ENCODE measurements at regions not wholly inside any gene's neighbourhood (a gene's known extent, or its start where the extent isn't known, plus 50 kb on each side); places are given as distances from the start of the nearest gene placed in this dataset.
"Not testable (repeated sequence)": the region's sequence is repeated elsewhere in the genome, so short reads cannot be mapped to it uniquely, and the experiment has no call there.

DNA sequence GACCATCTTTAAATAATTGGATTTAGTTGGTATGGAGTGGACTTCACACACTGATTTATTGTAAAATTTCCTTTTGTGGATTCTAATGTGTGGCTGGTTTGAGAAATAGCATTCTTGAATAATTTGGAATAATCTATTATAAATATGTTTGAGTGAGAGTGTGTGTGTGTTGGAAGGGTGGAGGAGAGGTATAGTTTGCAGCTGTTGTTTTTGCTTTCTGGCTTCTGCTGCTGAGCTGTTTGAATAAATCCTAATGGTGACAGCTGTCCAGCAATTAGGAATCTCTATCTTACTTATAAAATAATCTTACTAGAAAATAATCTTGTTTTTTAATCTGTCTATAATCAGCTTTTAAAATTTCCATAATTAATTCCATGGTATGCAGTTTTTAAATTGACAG, 1283.0 kb upstream of the CDH2 start:
- no peak for DNase-seq

DNA sequence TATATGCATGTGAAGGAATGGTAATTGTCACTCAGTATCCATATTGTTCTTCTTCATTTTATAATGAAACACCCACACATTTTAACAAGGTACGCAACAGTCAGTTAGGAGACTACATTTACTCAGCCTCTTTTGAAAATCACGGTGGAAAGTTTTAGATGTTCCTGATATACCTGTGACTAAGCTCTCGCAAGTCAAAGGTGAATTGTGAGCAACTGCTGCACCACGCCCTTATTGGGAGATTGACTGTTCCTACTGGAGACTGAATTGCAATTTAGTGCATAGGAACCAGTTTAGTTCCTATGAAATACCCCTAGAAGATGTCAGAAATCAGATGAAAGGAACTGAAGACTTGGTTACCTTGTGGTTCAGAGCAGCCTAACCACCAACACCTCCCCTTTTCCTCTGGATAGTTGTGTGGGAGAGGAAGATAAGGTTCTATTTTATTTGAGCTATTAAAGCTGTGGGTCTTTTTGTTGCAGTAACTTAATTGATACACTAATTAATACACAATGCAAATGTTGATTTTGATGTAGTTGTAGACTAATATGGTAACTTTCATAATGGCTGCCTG, 1280.5 kb upstream of the CDH2 start:
- no peak for DNase-seq

DNA sequence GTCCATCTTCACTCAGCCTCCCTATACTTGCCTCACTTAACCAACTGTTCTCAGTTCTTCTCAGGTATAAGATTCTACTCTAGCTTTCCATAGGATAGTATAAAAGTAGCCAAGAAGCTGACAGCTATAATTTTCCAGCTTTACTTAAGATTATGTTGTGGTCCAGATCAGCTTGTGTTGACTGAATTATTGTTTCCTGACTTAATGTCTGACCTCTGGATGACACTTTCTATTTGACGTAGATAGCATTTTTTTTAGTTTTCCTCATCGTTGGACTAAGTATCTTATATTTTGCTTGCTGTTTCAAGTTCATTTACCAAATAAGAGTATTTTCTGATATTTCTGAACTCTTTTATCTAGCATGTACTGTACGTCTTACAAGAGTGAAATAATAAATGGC, 1272.5 kb upstream of the CDH2 start:
- DNase-seq = no peak

DNA sequence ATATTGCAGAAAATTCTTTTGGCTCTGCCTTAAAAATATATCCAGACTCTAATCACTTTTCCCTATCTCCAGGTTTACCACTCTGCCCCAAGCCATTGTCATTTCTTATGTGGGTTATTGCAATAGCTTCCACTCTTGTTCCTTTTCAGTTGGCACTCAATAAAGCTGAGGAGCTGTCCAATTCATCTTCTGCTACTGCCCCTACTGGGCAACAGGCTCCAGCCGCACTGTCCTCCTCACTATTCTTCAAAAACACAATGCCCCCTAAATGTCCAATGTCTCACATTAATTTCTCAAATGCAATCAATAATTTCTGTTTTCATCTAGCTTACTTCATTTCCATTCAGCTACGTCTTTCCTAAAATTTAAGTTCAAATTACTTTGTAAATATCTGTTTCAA, 1262.5 kb upstream of the CDH2 start:
- no peak for DNase-seq

DNA sequence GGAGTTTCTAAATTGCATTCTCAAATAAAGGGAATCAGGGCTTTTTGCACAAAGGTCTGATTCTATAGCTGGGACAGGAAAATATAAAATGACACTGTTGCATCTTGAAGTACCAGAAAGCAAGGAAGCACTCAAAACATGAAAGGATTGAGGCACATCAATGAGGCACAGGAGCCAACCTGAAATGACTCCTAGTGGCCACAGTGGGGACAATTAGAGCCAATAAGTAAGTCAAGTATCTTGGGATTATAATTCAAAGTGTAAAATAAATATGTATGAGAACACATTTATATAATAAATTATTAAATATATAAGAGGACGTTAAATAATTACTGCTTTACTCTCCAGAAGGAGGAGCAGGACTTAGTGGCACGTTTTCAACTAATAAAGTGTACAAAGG, 1259.5 kb upstream of the CDH2 start:
- no peak for DNase-seq

DNA sequence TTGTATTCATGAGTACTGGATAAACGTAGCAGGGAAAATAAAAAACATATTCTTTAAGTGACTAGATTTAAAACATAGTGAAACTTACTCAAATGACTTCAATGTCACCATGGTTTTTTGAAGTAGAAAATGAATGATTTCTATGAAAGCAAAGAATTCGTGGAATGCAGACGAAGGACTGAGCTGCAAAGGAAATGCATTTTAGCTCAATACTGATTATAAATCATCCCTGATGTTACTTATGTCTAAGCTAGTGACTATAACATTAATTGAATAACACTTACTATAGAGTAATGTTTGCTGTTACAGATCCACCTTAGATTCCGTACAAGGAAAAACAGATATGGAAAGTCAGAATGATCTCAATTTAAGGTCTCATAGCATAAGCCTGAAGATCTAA, 1257.7 kb upstream of the CDH2 start:
- DNase-seq = no peak

DNA sequence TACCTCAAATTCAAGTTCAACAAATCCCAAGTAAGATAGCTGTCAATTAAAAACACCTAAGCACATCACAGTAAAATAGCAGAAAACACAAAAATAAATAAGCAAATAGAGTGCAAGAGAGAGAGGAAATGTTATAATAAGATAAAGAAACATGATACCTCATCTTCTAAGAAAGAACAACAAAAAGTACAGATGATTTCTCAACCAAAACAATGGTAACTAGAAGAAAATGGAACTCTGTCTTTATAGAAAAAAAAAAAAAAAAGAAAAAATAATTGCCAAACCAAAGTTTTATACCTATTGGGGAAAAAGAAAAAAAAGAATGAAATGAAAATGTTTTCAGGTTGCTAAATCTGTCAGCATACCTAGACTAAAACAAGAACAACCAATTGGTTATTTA, 1253.5 kb upstream of the CDH2 start:
- no peak for DNase-seq

DNA sequence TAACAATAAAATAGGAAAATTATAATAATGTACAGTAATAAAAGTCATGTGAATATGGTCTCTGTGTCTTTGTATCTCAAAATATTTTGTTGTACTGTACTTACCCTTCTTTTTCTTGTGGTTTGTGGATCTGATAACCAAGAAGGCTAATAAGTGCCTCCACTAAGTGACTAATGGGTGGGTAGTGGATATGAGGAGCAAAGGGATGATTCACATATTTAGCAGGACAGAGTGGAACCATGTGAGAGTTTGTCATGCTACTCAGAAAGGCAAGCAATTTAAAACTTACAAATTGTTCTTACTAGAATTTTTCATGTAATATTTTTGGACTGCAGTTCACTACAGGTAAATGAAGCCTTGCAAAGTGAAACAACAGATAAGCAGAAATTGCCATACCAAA, 1241.2 kb upstream of the CDH2 start:
- DNase-seq = no peak

DNA sequence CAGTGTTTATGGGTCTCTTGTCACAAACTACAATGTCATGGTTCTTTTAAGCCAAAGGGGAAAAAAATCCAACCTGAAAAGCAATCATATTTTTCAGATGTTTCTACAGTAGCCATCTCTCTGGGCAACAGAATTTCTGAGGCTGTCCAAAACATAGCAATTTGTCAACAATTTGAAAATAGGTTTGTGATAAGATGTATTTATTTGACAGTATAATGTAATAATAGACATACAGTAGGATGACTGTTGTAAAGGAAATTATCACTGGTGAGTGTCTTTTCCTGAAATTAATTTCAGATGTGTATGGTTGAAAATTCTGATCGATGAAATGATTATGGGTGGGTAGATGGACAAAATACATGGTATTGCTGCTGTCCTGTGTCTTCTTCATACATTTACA, 1230.1 kb upstream of the CDH2 start:
- no peak for DNase-seq

DNA sequence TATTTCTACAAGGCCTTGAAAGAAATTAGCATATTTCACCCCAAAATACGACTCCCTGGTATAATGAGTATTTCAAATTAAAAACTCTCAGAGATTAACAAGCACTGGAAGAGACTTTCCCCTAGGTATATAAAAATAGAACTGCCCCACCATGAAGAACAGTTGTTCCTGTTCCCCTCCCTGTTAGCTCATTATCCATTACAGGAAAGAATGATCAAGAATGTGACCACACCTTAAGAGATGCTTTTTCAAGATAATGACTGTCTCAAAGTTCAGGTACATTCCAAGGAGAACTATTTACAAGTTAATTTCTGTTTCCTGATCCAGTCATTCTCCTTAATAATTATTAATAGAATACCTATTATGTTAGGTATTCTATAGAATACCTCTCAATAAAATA, 1220.6 kb upstream of the CDH2 start:
- no peak for DNase-seq

DNA sequence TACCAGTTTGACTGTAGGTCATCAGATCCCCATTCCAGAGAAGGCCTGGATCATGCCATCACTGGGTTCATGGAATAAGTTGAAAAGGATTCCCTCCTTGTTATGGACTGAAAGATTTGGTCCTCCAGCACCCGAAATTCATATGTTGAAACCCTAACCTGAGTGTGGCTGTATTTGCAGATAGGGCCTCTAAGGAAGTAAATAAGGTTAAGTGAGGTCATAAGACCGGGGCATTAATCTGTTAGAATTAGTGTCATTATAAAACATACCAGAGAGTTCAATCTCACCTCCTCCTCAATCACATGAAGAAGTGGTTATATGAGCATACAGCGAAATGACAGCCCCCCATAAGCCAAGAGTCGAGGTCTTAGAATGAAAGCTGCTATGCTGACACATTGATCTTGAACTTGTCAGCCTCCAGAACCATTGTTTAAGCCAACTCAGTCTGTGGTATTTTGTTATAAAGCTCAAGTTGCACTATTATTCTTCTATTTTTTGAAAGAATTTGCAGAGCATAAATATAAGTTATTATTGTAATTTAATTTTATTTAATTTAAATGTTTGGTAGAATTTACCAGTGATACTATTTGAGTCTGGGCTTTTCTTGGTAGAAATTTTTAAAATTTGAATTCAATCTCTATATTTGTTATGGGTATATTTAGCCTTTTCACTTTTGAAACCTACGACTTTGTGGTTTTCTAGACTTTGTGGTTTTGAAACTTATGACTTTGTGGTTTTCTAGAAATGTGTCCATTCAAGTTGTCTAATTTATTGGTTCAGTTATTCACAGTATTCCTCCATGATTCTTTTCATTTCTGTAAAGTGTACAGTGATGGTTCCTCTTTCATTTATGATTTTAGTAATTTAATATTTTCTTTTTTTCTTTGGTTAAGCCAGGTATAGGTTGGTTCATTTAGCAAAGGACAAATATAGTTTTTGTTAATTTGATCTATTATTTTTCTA, 1206.7 kb upstream of the CDH2 start:
- DNase-seq = no peak

DNA sequence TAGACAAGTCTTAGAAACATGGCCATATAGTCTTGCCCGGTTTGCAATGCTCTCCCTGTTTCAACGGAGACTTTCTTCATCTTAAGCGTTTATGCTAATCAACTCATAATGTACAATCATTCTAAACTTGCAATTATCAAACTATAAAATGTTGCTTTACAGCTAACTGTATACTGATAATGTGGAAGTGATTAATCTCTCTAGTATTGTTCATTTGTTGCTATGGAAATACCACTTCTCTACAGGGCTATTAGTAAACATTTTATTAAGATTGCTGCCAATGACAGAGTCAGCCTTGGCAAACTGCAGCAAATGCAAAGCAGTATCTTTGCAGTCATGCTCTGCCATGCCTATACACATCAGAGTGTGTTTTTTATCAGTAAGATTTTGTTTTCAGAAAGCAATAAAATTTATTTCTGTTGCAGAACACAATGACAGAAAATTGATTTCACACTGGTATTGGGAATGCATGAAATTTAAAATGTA, 1201.8 kb upstream of the CDH2 start:
- no peak for DNase-seq

DNA sequence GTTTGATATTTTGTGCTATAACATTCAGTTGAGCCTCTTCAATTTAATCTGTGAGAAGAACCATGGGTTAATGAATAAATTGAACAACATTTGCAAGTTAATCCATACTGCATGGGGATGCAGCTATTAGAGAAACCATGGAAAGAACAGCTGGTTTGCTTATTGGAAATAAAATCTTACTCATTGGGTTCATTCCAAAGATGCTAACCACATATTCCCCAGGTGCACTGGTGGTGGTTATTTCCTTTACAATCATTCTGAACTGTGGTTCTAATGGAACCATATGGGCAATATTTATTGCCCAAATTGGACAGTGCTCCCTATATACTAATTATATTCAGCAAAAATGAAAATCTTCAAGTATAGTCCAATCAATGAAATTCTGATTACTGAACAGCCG, 1200.4 kb upstream of the CDH2 start:
- DNase-seq = no peak

DNA sequence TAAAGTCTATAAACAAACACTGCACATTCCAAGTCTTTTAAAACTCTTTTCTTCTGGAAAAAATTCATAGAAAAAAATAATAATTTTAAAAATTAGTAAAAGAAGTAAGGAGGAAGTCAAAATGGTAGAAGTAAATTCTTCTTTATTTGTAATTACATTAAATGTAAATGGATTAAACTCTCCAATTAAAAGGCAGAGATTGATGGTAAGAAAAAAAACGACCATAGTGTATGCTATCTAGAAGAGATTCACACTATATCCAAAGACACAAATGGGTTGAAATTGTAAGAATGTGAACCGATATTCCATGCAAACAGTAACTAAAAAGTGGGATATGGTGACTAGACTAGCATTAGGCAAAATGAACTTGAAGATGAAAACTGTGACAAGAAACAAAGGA, 1196.1 kb upstream of the CDH2 start:
- DNase-seq = no peak

DNA sequence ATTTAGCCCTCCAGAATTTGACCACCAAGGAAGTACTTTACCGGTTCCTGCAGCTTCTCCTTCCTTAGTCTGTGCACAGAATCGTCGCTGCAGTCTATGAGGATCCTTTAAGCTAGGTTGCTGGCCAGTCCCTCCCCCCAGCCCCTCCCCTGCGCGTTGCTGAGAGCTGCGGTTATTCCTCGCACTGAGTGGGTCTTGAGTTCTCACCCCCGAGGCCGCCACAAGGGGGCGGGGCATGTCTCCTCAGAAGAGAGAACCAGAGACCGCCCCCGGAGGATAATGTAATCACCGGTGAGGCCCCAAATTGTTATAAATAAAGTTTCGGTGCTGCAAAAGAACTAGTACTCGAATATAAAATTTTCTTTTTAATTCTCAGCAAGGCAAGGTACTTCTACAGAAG, 1184.9 kb upstream of the CDH2 start:
- DNase-seq = no peak

DNA sequence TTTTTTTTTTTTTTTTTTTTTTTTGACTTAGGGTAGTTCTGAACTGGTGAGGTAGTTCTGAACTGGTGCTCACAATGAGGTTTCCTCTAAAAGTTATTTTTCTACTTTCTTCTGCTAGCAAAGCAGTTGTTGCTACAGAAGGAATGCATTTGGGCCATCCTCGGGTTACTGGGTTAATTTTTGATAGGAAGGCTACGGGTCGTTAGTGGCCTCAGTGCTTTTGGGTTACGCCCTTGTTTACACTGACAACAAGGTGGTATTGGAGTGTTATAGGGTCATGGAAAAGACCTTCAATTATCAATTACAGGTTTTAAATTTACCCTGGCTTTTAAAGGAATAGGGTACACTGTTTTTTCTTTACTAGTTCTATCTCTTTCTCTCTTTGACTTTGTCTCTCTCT, 1183.7 kb upstream of the CDH2 start:
- not testable (repeated sequence) for DNase-seq

DNA sequence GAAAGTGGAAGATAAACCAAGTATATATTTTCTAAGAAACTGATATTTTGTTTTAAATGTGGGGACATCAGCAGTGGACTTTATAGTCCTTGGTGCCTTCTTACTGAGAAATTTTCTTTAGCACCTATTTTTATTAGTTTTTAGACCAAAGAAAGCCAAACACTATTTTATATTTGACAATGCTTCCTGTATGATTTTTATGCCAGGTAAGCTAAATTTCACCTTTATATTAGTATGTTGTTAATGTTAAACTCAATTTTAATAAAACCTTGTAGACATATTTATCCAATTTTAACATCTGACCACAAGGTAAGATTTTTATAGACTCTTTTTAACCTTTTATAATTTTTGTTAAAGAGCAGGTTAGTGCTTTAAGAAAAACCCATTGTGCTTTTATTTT, 1182.3 kb upstream of the CDH2 start:
- DNase-seq = not testable (repeated sequence)

DNA sequence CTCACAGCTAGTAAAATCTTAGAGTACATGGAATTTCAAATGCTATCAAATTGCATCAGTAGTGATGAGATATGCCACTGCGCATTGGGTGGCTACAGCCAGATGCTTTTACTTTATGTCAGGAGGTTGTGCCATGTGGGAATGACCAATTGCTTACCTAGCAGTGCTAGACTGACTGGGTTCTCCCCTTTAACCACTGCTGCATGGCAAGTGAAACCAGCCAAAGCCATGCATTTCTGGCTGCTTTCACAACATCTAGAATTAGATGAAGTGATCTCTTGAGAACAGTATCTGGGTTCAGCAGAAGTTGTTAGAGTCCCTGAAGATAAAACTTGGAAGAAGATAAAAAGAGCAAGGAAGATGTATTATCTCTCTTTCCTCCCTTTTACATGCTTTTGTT, 1174.2 kb upstream of the CDH2 start:
- DNase-seq = no peak

DNA sequence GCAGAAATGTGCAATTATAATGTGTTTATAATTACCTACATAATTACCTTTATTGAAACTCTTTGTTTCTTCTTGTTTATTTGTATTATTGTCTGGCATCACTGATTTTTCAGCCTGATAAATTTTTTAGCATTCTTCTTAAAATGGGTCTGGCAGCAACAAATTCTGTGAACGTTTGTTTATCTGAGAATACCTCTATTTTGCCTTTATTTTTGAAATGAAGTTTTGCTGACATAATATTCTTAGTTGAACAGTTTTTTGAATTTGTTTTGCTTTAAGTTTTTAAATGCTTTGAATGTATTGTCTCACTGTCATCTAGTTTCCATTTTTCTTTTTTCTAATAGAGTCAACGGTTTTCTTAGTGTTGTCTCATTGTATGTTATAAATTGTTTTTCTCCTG, 1152.0 kb upstream of the CDH2 start:
- DNase-seq = no peak

DNA sequence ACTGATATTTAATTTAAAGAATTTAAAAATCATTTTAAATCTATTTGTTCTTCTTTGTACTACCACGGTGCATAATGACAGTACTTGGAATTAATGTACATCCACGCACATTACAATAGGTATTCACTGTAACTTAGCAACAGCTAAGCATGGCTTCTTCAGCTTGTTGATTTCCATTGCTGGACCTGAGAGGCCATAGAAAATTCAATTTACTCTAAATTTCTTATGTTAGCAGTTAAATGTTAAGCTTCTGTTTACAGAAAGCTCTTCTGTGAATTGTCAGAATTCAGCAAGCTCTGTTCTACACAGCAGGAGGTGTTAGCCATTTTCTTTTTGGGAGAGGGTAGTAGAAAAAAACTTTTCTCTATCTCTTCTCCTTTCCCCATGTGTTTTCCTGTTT, 1149.3 kb upstream of the CDH2 start:
- DNase-seq = no peak

DNA sequence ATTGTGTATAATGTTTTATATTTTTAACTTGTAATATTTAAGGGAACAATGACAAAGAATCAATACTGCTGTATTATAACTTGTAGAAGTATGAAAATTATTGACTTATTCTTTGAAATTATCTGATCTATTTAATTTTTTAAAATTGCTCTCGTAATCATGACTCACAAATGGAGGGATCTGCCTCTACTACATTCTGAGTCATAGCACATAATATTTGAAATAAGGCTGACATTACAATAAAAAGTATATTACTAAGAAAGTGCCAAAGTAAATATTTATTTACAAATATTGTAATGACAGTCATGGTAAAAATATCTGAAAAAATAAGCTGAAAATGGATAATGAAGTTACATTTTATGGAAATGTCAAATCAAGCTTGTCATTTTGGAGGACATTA, 1144.6 kb upstream of the CDH2 start:
- DNase-seq = no peak

DNA sequence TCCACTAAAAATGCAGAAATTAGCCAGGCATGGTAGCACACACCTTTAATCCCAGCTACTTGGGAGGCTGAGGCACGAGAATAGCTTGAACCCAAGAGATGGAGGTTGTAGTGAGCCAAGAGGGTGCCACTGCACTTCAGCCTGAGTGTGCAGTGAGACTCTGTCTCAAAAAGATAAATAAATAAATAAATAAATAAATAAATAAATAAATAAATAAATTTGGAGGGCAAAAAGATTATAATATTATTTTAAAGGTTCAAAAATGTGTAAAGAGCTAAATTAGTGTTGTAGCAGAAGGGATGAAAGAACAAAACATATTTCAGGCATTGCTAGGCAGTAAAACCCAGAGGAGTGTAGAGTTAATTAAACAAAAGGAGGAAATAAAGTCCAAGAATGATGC, 1136.4 kb upstream of the CDH2 start:
- DNase-seq = no peak

DNA sequence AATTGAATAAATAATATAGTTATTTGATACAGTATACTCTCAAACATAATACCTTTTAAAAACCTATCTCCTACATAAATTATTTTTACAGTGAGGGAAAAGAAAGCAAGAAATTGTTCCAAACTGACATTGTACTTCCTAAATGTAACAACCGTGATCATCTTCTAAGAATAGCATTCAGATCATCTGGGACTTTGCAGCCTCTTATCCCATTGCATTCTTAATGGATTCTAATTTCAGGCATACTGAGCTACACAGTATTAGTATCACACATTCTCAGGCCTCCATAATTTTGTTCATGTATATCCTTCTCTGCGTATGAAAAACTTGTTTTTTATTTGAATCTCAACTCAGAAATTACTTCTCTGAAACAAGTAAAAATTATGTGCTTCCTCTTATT, 1134.7 kb upstream of the CDH2 start:
- no peak for DNase-seq

DNA sequence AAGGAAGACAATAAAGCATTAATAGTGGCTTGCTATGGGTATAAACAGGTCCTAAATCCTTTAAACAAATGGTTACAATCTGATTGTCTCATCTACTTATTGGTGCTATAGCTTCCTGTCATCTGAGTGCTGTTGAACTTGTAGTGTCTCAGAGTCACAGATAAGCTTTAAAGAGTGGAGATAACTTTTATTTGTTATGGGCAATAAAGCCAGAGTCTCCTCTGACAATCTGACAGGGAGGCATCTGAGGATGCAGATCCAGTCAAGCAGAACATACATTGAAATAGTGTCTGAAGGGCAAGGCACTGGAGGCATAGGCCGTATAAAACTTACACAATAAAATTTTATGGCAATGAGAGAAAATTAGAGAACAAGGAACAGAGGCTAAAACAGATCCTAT, 1132.4 kb upstream of the CDH2 start:
- no peak for DNase-seq

DNA sequence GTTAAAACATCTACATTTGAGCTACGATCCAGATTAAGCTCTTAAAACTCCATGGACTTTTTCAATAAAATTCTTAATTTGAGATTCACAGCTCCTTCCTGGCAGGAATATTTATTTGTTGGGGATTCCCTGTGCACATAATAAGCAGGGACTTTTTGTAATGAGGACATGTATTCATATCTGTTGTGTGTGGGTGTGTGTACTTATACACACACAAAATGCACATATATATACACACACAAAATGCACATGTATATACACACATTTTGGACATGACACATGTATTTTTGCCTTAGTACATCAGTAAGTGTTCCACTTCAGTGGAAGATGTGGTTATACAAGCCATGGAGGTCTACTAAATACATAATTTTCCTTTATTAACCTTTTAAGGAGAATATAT, 1131.1 kb upstream of the CDH2 start:
- no peak for DNase-seq

Data from KG1 (cell line).